Endothelial cell of umbilical vein (primary cell): ENCODE measurements at regions not wholly inside any gene's neighbourhood (a gene's known extent, or its start where the extent isn't known, plus 50 kb on each side); places are given as distances from the start of the nearest gene placed in this dataset.
A peak's percentile ranks its signal among the peaks of the same experiment; 100 is the strongest.

Source experiments
- BruUV-seq: library from RNA; stranded (reverse); fragments of 400-500 nt; replicated peaks from 2 replicates; lab custom pipeline; 2021; lab: Mats Ljungman, UMichigan
- CTCF ChIA-PET: fragments of 300-600, 350-600 bp; sonication (Branson Sonifier 250); formaldehyde crosslinking; loops from one replicate; lab custom pipeline; 2021; ENCODE audit warnings: antibody characterized with exemption, inconsistent platforms; lab: Charles Lee
- POLR2A ChIA-PET: fragments of 300-600, 350-600 bp; sonication (Branson Sonifier 250); formaldehyde crosslinking; loops from one replicate; lab custom pipeline; 2021; ENCODE audit warnings: antibody characterized with exemption, inconsistent platforms; lab: Charles Lee
- DNase-seq: peaks from one replicate; pipeline ENCODE4 v3.0.0-alpha.2; 2011; ENCODE audit warnings: low read depth, low spot score
- FAIRE-seq: peaks from 2 replicates; lab custom pipeline; 2011; peaks lifted over from hg19 to GRCh38; lab: Jason Lieb, UNC
- H2AFZ ChIP-seq: 2 replicates; pipeline ENCODE4 v1.6.0; 2012; ENCODE audit warnings: low read depth, low read length, control low read depth, inconsistent platforms
- H3K27ac ChIP-seq: 2 replicates; pipeline ENCODE4 v1.5.1; 2011; ENCODE audit warnings: low read depth, mild to moderate bottlenecking, control low read depth, low read length, moderate library complexity; ENCODE audit not compliant: insufficient read depth
- H3K27me3 ChIP-seq, 2 experiments: 2 replicates each; pipeline versions ENCODE4 v1.6.0 to v1.6.1; 2011; ENCODE audit warnings: low read length in 2 of 2, mixed read lengths in 1 of 2; ENCODE audit not compliant: control insufficient read depth in 2 of 2, insufficient read depth in 2 of 2
- H3K36me3 ChIP-seq, 2 experiments: 2 replicates in 1 of 2; 3 replicates in 1 of 2; pipeline ENCODE4 v1.5.1; 2011; ENCODE audit warnings: low read length in 2 of 2, mild to moderate bottlenecking in 1 of 2, moderate library complexity in 1 of 2; ENCODE audit not compliant: control insufficient read depth in 2 of 2, insufficient read depth in 2 of 2; ENCODE audit errors: extremely low read depth in 1 of 2
- H3K4me1 ChIP-seq: 3 replicates; pipeline ENCODE4 v1.5.1; 2011; ENCODE audit warnings: mild to moderate bottlenecking, low read length; ENCODE audit not compliant: control insufficient read depth, insufficient read depth; ENCODE audit errors: extremely low read depth
- H3K4me2 ChIP-seq: 2 replicates; pipeline ENCODE4 v1.6.1; 2011; ENCODE audit warnings: low read length, control low read depth, mixed read lengths; ENCODE audit not compliant: insufficient read depth
- H3K4me3 ChIP-seq, 3 experiments: fragments of 200-600 bp in 1 of 3; sonication (generic), shearing (Covaris generic) in 1 of 3; replicated peaks in 1 of 3; 2 replicates each; pipeline ENCODE4 v1.5.1; 2011 to 2016; ENCODE audit warnings: control low read depth in 3 of 3, low read length in 3 of 3, mild to moderate bottlenecking in 2 of 3, inconsistent platforms in 1 of 3, low read depth in 1 of 3, moderate library complexity in 1 of 3; ENCODE audit not compliant: insufficient read depth in 1 of 3
- H3K79me2 ChIP-seq: 2 replicates; pipeline ENCODE4 v1.6.0; 2012; ENCODE audit warnings: low read length, inconsistent platforms; ENCODE audit not compliant: control insufficient read depth, insufficient read depth
- H3K9ac ChIP-seq: replicated peaks from 2 replicates; pipeline ENCODE3; 2011; ENCODE audit warnings: low read length, control low read depth; ENCODE audit not compliant: insufficient read depth; ENCODE audit errors: extremely low read depth
- H3K9me1 ChIP-seq: replicated peaks from 3 replicates; pipeline ENCODE4 v1.6.0; 2011; ENCODE audit warnings: mild to moderate bottlenecking, low read length; ENCODE audit not compliant: control insufficient read depth, insufficient read depth; ENCODE audit errors: extremely low read depth
- H3K9me3 ChIP-seq: replicated peaks from 2 replicates; pipeline ENCODE4 v1.5.1; 2012; ENCODE audit warnings: low read length, inconsistent platforms; ENCODE audit not compliant: control insufficient read depth, insufficient read depth
- H4K20me1 ChIP-seq: replicated peaks from 2 replicates; pipeline ENCODE3; 2011; ENCODE audit warnings: mild to moderate bottlenecking, low read length; ENCODE audit not compliant: control insufficient read depth, insufficient read depth; ENCODE audit errors: extremely low read depth
- CTCF ChIP-seq, 2 donors: IDR thresholded peaks; 1 replicate in 1 of 2; 2 replicates in 1 of 2; pipeline ENCODE4 v1.5.1; 2011; ENCODE audit warnings: low read length in 2 of 2, mild to moderate bottlenecking in 2 of 2, moderate library complexity in 2 of 2, control low read depth in 1 of 2, inconsistent platforms in 1 of 2, low read depth in 1 of 2; ENCODE audit not compliant: insufficient read depth in 1 of 2; ENCODE audit errors: extremely low read depth in 1 of 2
- EZH2 ChIP-seq: IDR thresholded peaks from 2 replicates; pipeline ENCODE4 v1.6.1; 2012; ENCODE audit warnings: borderline replicate concordance, low read depth, mild to moderate bottlenecking, moderate library complexity, low read length, inconsistent platforms; ENCODE audit not compliant: severe bottlenecking
- FOS ChIP-seq: IDR thresholded peaks from 2 replicates; pipeline ENCODE4 v1.6.1; 2011; ENCODE audit warnings: mild to moderate bottlenecking, low read length, moderate library complexity, borderline replicate concordance; ENCODE audit not compliant: insufficient read depth
- GATA2 ChIP-seq: IDR thresholded peaks from 2 replicates; pipeline ENCODE4 v1.7.0; 2011; ENCODE audit warnings: low read depth, mild to moderate bottlenecking, moderate library complexity, mixed read lengths, low read length; ENCODE audit not compliant: insufficient read length, insufficient read depth
- JUN ChIP-seq: IDR thresholded peaks from 2 replicates; pipeline ENCODE4 v1.6.1; 2011; ENCODE audit warnings: borderline replicate concordance, low read depth; ENCODE audit not compliant: insufficient read length, insufficient read depth
- MYC ChIP-seq: IDR thresholded peaks from one replicate; pipeline ENCODE4 v1.6.1; 2011; ENCODE audit warnings: mild to moderate bottlenecking, low read depth, low read length
- POLR2AphosphoS5 ChIP-seq: IDR thresholded peaks from 2 replicates; pipeline ENCODE4 v1.6.1; 2012; ENCODE audit warnings: low read depth, mild to moderate bottlenecking, control low read depth, low read length, moderate library complexity; ENCODE audit not compliant: insufficient read depth
- dilution Hi-C: fragments of 300-500 bp; cut with MboI; formaldehyde crosslinking; loops from one replicate; pipeline ENCODE4 v1.15.0; 2019; ENCODE audit warnings: low sequenced_read_pairs; ENCODE audit not compliant: extremely low pct_ligation_motif_present
- intact Hi-C: fragments of 100-400 bp; cut with micrococcal nuclease; formaldehyde crosslinking; loops from one replicate; pipeline ENCODE4 v1.10.0; 2022

- Histone ChIP-seq H2AFZ (no peak overlapping the region), H3K36me3 (no peaks in the 10 kb centered on the region), H4K20me1 (no peaks in the 10 kb centered on the region), H3K9ac (no peak overlapping the region), H3K4me3 (no peak overlapping the region), H3K9me3 (no peaks in the 10 kb centered on the region), H3K27ac (no peak overlapping the region), H3K9me1 (no peaks in the 10 kb centered on the region), H3K79me2 (no peaks in the 10 kb centered on the region), H3K4me2 (no peak overlapping the region), H3K4me1 (peaks cover 32% of the 10 kb centered on the region), H3K27me3 (no peaks in the 10 kb centered on the region)
- FAIRE-seq (no peak), DNase-seq (no peak)
- BruUV-seq = no TSS peak
- ChIA-PET POLR2A (no interaction called here), CTCF (no interaction called here)
- dilution Hi-C loops (no loop called here), intact Hi-C loops (no loop called here)
- TF ChIP-seq GATA2 (no peak), FOS (no peak), CTCF (IDR thresholded peaks at IDR 0.05; ENCODE audit: extremely low read depth in 1 of 2, insufficient read depth in 1 of 2, low read depth in 1 of 2, low read length in 2 of 2) (no peak), POLR2AphosphoS5 (no peak)
Measured at GRCh38 chr1:67886076-67886475, 52.8 kb upstream of the GNG12 start.

GRCh38 chr1:67883069-67883468 lies 49.8 kb upstream of the GNG12 start:
- CTCF ChIA-PET = interaction anchor here (1.2 to 1.6 kb wide), 2 partner anchors 29 to 117 kb away, joined by 3 to 4 read pairs; no protein-coding TSS in a partner anchor
- Histone ChIP-seq H3K9me1 (no peaks in the 10 kb centered on the region), H3K9ac (peak overlapping the region; percentile 31), H3K9me3 (no peaks in the 10 kb centered on the region), H3K27ac (peak overlapping the region; percentile 65), H3K27me3 (no peaks in the 10 kb centered on the region), H3K36me3 (no peaks in the 10 kb centered on the region), H4K20me1 (no peaks in the 10 kb centered on the region), H3K4me3 (no peak overlapping the region), H2AFZ (peak overlapping the region; percentile 12), H3K4me1 (peaks cover 22% of the 10 kb centered on the region), H3K4me2 (no peak overlapping the region), H3K79me2 (no peaks in the 10 kb centered on the region)
- no peak for TF ChIP-seq MYC
- peak; percentile 91 for TF ChIP-seq JUN
- no peak for TF ChIP-seq EZH2
- TF ChIP-seq FOS = peak; percentile 98
- TF ChIP-seq POLR2AphosphoS5 = no peak
- FAIRE-seq (peak; percentile 74), DNase-seq (peak; percentile 81)
- BruUV-seq = no TSS peak
- intact Hi-C loops (no loop called here), dilution Hi-C loops (no loop called here)
- POLR2A ChIA-PET = no interaction called here
